Sciatic nerve (tissue), 2 donors: ENCODE measurements at regions not wholly inside any gene's neighbourhood (a gene's known extent, or its start where the extent isn't known, plus 50 kb on each side); places are given as distances from the start of the nearest gene placed in this dataset.

Experiments used
- ATAC-seq: fragments of 200-7000 bp; cut with Tn5 transposase; one replicate; pipeline ENCODE4 v1.9.1; 2020; ENCODE audit warnings: mild to moderate bottlenecking, moderate library complexity
- DNase-seq: peaks from one replicate; pipeline ENCODE4 v3.0.0-alpha.2; 2020; ENCODE audit warnings: low spot score
- intact Hi-C: fragments of 100-400 bp; cut with DNase I; formaldehyde crosslinking; loops from one replicate; pipeline ENCODE4 v1.14.2; 2022
- donor health status: DM: no; HTN: no; CAD: no.
- donor health status: DM: no; HTN: no; CAD: no.

DNA sequence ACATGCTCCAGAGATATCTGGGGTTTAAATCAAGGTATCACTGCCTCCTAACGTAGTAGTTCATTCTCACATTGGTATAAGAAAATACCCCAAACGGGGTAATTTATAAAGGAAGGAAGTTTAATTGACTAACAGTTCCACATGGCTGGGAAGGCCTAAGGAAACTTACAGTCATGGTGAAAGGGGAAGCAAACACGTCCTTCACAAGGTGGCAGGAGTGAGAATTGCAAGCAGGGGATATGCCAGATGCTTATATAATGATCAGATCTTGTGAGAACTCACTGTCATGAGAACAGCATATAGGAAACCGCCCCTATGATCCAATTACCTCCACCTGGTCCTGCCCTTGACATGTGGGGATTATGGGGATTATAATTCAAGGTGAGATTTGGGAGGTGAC is 1280.2 kb upstream of the C9orf72 start:
- no peak for DNase-seq
- intact Hi-C loops: no loop called here
- no peak for ATAC-seq

GRCh38 chr9:28866951-28867350 is 1293.7 kb upstream of the C9orf72 start:
- no peak for ATAC-seq

DNA sequence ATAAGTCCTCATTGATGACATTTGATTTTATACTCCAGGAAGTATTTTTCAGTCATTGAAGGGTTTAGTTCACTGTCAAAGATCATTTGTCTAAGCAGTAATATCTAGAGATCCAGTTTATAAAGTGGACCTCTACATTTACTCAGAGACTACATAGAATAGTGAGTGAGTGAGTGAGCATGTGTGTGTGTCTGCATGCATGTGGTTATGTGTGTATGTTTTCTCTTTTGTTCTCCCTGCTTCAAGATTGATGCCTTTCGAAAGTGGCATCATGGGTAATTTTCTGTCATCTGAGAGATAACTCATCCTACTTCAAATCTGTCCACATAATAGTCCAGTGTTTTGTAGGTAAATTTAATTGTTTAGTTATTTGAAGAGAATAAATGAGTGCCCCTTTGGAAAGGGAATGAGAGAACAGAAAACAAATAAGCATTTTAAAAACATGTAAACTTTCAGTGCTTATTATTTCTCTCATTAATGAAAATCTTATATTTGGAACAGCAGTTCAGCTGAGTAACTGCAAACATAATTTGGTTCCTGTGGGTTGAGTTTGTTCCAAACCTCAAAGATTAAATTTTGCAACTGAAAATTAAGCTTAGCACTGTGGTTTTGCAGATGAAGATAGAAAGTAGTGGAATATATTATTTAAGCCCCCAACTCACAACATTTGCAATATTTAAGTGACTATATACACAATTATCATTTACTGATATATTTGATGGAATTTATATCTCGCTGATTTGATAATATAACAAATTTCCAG is 1295.1 kb upstream of the C9orf72 start:
- DNase-seq (no peak), ATAC-seq (no peak)
- intact Hi-C loops: no loop called here

More at GRCh38 chr9:28866951-28867350, 1293.7 kb upstream of the C9orf72 start:
- intact Hi-C loops: no loop called here
- DNase-seq: no peak

- ATAC-seq (no peak), DNase-seq (no peak)
- intact Hi-C loops: no loop called here
Observed at GRCh38 chr9:28882529-28882928, 1309.2 kb upstream of the C9orf72 start.

GRCh38 chr9:28883234-28883633 is 1310.0 kb upstream of the C9orf72 start:
- no peak for ATAC-seq
- DNase-seq: no peak
- intact Hi-C loops: no loop called here

DNA sequence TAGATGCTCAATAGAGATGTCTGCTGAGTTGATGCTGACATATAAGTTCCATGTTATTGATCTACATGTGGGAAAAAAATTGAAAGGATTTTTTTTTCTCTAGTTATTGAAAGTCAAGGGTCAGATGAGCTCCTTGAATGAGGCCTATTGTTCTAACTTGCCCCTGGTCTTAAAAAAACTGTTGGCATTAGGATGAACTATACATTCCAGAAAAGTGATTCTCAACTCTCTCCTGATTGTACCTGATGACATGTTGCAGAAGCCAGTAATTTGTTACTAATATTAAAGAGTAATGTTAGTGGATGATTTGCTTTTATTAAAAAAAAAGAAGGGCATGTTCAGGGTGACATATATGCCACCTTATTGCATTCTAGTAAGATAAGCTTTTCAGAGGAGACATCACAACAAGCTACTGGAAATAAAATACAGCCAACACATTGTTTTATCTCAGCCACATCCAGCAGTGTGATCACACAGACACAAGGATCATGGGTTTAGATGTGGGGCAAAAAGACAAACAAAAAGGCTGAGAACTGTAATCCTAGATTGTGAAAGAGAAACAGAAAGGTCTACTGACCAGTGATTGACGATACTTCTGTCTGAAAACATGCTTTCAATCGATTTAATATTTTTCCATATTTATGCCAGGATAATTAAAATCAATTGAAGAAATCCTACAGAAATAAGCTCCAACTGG is 1314.1 kb upstream of the C9orf72 start:
- intact Hi-C loops: no loop called here
- no peak for DNase-seq
- no peak for ATAC-seq

- no peak for ATAC-seq
- intact Hi-C loops: no loop called here
- no peak for DNase-seq
Observed at GRCh38 chr9:28888806-28889205, 1315.5 kb upstream of the C9orf72 start.

DNA sequence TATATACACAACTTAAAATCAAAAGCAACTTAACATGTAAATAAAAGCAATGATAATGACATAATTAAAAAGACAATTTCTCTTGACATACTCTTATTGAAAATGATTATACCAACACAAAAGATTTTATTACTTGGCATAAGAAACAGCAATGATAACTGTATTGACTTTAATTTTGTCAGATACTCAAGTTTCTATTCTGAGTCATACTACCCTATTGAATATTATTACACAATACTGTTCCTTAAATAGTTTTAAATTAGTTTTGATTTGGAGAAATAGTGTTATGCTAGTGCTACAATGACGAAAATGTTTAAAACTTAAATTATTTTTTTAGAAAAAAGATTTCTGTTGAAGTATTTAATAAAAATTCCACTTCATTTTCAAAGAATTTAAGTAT is 1319.3 kb upstream of the C9orf72 start:
- DNase-seq: no peak
- intact Hi-C loops: no loop called here
- ATAC-seq: no peak

- intact Hi-C loops: no loop called here
- ATAC-seq (peak; percentile 26), DNase-seq (no peak)
Observed at GRCh38 chr9:28899267-28899666, 1326.0 kb upstream of the C9orf72 start.

DNA sequence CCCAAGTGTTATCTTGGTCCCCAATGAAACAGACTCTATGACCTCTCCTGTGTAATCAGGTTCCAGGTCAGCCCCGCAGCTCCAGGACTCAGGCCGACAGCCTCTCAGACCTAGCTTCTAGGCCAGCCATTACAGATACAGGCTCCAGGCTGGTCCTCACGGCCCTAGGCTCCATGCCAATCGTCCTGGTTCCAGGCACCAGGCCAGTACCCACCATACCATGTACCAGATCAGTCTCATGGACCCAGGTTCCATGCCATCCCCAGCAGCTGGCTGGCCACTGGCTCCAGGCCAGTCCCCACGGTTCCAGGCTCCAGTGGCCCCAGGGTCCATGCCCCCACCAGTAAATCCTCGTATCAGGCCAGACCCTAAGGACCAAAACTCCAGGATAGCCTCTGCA is 1326.6 kb upstream of the C9orf72 start:
- ATAC-seq (peak; percentile 17), DNase-seq (no peak)
- intact Hi-C loops: no loop called here

DNA sequence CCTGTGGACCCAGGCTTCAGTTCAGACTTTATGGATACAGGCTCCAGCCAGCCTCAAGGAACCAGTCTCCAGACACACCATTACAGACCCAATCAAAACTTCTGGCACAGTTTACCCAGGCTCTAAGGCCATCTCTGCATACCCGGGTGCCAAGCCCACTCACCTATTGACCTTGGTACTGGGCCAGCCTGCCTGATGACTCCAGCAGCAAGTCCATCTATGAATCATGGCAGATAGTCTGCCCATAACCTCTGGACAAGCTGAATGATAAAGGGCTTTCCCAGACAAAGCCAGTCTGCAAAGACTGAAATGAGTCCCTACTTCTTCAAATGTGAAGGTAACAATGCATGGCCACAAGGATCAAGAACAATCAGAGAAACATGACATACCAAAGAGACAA is 1327.1 kb upstream of the C9orf72 start:
- intact Hi-C loops: no loop called here
- ATAC-seq (no peak), DNase-seq (no peak)

- intact Hi-C loops: no loop called here
Observed at GRCh38 chr9:28909526-28909925, 1336.2 kb upstream of the C9orf72 start.

GRCh38 chr9:28912621-28913020 is 1339.3 kb upstream of the C9orf72 start:
- intact Hi-C loops: no loop called here
- ATAC-seq (no peak), DNase-seq (no peak)

More at GRCh38 chr9:28909526-28909925, 1336.2 kb upstream of the C9orf72 start:
- ATAC-seq (no peak), DNase-seq (no peak)

DNA sequence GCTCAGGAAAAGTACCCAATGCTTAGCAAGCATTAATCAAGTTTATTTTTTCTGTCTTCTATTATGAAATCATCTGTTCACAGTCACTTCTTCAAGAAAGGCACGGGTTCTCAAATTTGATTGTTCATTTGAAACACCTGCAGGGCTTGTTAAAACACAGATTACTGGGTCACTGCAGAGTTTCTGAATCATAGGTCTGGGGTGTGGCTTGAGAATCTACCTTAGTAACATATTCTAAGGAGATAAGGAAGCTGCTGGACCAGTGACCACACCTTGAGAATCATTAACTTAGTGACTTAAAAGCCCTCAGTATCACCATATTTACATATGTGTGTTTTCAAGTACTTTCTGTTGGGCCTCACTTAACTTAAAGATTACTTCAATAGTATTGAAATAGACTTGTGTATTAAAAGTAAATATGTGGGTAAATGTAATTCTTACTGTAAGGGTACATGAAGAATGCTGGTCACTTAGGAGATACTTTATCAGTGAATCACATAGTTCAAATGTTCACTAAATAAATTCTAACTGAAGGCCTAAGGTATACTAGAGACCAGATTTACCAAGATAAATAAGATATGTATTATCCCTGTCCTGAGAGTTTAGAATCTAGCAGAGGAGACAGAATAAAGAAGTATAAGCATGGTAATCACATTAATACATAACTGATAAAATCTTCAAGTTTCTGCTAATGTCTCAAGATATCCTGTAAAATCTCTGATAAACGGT is 1342.1 kb upstream of the C9orf72 start:
- no peak for ATAC-seq
- intact Hi-C loops: no loop called here
- DNase-seq: no peak

- intact Hi-C loops: no loop called here
- DNase-seq (no peak), ATAC-seq (no peak)
Observed at GRCh38 chr9:28916348-28916747, 1343.1 kb upstream of the C9orf72 start.

DNA sequence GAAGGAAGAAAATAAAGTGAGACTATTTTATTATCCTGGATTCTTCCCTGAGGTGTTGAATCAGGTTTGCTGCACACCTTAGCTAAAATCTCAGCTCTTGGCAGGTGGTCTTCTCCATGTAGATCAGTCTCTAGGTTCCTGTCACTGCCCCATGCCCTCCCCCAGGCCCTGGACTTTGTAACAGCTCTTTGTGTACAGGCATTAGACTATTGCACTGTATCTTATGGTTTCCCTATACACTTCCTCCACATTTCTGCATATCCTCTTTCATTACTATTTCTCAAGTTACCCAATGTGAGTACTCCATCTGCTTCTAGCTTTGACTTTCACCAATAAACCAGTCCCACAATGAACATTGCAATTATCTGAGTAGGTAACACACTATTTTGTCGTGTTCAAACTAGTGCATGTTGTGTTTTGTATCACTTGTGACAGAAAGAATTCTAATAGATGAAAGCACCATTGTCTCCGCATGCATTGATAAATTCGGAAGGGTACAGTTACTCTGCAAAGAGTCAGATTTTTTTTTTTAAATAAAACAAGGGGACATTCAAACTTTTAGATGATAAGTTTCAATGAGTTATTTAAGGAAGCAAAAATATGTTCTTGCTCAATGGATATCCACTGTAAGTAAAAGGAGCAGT is 1348.7 kb upstream of the C9orf72 start:
- ATAC-seq: no peak
- no peak for DNase-seq
- intact Hi-C loops: no loop called here

GRCh38 chr9:28922891-28923290 is 1349.6 kb upstream of the C9orf72 start:
- intact Hi-C loops: no loop called here
- DNase-seq (no peak), ATAC-seq (no peak)

- no peak for DNase-seq
- intact Hi-C loops: no loop called here
- ATAC-seq: no peak
Observed at GRCh38 chr9:28923351-28923750, 1350.1 kb upstream of the C9orf72 start.

GRCh38 chr9:28925157-28925556 is 1351.9 kb upstream of the C9orf72 start:
- intact Hi-C loops: no loop called here
- ATAC-seq (no peak), DNase-seq (no peak)

- ATAC-seq (no peak), DNase-seq (no peak)
- intact Hi-C loops: no loop called here
Observed at GRCh38 chr9:28926306-28926705, 1353.0 kb upstream of the C9orf72 start.
